ENCODE measurements at regions not wholly inside any gene's neighbourhood (a gene's known extent, or its start where the extent isn't known, plus 50 kb on each side); places are given as distances from the start of the nearest gene placed in this dataset.

DNA sequence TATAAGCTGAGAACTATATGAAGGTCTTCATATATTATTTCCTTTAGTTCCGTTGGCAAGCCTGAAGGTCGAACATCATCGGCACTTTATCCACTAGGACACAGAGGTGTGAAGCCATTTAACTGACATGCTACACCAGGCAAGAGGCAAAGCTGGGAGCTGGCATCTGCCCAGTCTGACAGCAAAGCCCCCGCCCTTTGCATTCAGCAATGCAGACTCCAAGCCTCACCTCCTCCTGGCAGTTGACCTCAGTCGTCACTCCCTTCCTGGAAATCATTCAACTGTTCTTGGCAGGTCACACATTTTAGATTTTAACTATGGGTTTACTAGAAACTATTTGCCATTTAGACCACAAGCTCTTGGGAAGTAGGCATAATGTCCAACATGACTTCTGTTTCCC is 135.8 kb upstream of the FRG1 start:
- TF ChIP-seq MAFK (IDR thresholded peaks at IDR 0.05; ENCODE audit: partially characterized antibody): no peak
- TF ChIP-seq CEBPB (IDR thresholded peaks at IDR 0.05): no peak
- no peak for TF ChIP-seq POLR2A (IDR thresholded peaks at IDR 0.05; ENCODE audit: low read length)
- TF ChIP-seq EP300 (IDR thresholded peaks at IDR 0.05): no peak
- TF ChIP-seq CBX2 (IDR thresholded peaks at IDR 0.05; ENCODE audit: borderline replicate concordance, low read depth): no peak
- no peak for TF ChIP-seq CTCF (IDR thresholded peaks at IDR 0.05)
- TF ChIP-seq NFE2L2 (conservative IDR thresholded peaks at IDR 0.05; ENCODE audit: low read length): no peak
- TF ChIP-seq POLR2AphosphoS2 (conservative IDR thresholded peaks at IDR 0.05; ENCODE audit: low read length): no peak
- no peak for TF ChIP-seq CHD2 (IDR thresholded peaks at IDR 0.05; ENCODE audit: low read length, partially characterized antibody)
- no peak for TF ChIP-seq TP53 (CRISPR knock-in tag; IDR thresholded peaks at IDR 0.05)

Data from A549 (cell line).